HG03460 (cell line): ENCODE measurements at regions not wholly inside any gene's neighbourhood (a gene's known extent, or its start where the extent isn't known, plus 50 kb on each side); places are given as distances from the start of the nearest gene placed in this dataset.

Experiments used
- ATAC-seq: cut with Tn5 transposase; IDR thresholded peaks from one replicate; pipeline ENCODE4 v1.9.1; 2021; ENCODE audit not compliant: unreplicated experiment

DNA sequence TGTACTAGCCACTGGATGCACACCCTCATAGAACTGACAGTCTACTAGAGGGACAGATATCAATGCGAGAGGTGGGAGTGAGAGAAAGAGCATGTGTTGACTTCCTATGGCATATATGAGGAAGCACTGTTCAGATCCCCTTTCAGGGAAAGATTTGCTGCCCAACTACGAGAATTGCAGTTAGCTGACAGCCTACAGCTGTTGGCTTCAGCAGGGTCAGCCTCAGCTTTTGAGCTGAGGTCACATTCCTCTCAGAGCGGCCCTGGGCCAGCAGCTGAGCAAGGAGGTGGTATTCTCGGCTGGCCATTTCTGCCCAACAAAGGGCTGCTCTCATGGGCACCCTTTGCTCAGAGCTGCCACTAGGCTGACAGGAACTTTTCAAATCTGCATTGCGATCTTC is 580.2 kb downstream of the MID1IP1 start:
- no peak for ATAC-seq

DNA sequence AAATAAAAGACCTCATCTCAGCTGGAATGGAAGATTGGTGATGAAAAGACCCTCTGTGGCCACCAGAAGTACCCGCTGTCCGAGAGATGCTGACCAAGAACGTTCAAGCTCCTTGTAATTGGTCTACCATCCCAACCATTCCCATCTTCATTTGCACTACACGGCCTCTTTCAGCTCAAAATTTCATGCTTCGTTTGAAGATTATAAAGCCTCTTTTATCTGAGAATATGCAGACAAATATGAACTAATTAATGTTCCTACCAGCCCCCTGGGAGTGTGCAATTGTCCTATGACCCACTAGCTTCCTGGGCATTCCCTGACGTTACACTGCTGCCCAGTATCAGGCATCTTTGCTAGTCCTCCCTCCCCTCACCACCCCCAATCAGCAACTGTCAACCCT is 583.7 kb downstream of the MID1IP1 start:
- ATAC-seq: no peak

- no peak for ATAC-seq
Observed at GRCh38 chrX:39388730-39389129, 587.5 kb downstream of the MID1IP1 start.

DNA sequence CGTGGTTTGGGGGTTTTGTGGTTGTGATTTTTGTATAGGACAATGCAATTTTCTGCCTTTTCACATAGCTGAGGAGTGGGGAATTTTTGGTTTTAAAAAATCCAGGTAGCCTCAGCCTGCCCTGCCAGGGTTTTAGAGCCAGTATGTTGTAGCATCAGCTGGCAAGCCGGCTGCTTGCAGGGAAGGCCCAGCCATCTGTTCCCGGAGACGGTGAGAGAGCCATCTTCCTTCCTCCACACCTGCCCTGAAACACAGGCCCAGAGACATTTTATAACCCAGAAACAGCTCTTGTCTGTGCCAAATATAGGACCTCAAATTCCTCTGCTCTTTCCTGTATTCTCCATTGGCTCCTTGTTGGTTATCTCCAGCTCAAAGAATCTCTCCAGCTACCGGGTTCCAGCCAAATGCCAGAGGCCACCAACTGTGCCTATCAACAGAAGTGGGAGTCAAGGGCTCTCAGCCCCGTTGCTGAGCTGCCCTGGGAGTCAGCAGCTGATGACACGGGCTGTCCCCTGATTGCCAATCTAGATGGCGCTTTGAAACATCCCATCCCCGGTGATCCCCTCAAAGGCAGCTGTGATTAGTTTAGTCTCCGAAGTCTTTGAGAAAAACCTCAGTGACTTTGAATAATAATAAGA is 595.2 kb downstream of the MID1IP1 start:
- ATAC-seq: no peak

GRCh38 chrX:39397561-39398199 is 596.4 kb downstream of the MID1IP1 start:
- ATAC-seq: no peak

DNA sequence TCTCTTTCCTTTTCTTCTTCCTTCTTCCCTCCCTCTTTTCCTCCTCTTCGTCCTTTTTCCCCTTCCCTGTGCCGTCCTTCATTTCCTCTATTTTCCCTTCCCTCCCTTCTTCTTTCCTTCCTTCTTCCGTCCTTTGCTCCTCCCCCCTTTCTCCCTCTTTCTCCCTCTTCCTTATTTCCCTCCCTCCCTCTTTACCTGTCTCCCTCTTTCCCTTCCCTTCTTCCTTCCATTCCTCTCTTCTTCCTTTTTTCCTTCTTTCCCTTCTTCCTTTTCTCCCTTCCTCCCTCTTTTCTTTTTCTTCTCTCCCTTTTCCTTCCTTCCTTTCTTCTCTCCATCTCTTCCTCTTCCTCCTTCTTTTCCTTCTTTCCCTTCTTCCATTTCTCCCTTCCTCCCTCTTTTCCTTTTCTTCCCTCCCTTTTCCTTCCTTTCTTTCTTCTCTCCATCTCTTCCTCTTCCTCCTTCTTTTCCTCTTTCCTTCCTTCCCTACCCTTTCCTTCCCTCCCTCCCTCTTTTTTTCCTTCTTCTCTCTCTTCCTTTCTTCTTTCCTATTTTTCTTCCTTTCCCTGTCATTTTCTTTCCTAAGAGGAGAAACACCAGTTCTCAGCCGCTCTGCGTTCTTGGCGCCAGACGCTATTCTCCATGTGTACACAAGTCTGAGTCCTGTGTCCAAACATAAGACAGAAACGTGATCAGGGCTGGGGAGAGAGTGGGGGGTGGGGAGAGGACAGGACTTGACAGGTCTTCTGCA is 597.1 kb downstream of the MID1IP1 start:
- ATAC-seq: no peak

DNA sequence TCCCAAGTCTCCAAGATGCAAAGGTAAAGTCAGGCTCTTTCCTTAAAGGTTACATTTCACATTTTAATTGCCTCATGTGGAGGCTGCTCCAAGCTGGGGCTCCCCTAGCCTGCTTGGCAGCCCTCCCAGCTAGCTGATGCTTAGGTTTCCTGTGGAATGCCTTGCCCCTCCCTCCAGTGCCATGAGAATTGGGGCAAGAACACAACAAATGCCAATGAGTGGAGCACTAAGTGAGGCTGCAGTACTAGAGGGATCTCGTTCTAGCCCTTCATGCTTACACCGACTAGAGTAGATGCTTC is 597.7 kb downstream of the MID1IP1 start:
- no peak for ATAC-seq

- ATAC-seq: no peak
Observed at GRCh38 chrX:39399387-39399786, 598.1 kb downstream of the MID1IP1 start.

DNA sequence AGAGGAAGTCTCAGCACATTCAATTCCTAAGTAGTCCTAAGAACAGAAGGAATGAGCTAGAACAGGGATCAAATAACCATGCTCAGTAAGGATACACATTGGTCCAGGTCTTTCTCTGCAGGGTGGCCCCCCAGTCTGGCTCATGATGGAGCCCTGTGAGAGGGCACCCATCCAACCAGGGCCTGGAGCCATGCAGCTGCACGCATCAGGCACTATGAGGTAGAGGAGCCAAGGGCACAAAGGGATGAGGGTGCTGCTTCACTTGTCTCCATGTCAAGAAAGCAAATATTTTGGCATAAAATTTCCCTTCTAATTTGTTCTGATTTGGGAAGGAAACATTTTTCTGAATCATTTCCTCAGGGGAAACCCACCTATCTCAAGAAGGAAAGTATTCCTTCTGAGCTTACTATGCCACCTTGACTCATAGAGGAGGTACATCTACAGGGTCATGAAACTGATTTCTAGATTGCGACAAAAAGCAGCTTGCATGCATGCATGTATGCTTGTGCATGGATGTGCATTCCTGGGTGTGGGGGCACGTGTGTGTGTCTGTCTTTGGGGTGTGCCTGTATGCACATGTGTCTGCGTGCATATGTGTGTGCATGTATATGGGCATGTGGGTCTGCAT is 600.3 kb downstream of the MID1IP1 start:
- no peak for ATAC-seq

GRCh38 chrX:39402158-39402557 is 600.9 kb downstream of the MID1IP1 start:
- no peak for ATAC-seq

- ATAC-seq: no peak
Observed at GRCh38 chrX:39406799-39407198, 605.5 kb downstream of the MID1IP1 start.

DNA sequence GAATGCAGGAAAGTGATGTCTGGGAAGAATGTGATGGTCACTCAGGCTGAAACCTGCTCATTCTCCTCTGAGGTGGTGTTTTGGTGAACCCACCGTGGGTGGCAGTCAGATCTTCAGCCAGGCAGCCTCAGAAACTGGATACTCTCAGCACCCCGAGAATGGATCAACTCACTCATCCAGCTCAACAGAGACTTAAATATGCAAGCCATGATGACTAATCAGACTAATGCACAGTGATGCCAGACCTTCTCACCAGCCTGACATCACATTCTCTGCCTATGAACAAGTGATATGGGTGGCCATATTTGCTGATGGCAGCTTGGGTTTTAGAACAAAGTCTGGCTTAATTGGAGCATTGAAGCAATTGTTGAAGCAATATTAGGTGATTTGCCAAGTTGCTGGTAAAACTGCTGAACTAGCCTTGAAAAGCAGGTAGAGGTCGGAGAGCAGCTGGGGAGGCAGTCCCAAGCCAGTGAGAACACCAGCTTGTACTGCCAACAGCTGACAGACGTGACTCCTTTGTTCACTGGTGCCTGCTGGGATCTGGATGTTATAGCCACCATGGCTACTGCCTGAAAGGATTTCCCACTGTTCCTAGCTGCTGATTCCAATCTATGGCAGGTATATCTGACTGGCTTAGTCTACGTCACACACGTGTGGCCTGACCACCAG is 608.1 kb downstream of the MID1IP1 start:
- ATAC-seq: no peak

- ATAC-seq: no peak
Observed at GRCh38 chrX:39414290-39414854, 613.1 kb downstream of the MID1IP1 start.

DNA sequence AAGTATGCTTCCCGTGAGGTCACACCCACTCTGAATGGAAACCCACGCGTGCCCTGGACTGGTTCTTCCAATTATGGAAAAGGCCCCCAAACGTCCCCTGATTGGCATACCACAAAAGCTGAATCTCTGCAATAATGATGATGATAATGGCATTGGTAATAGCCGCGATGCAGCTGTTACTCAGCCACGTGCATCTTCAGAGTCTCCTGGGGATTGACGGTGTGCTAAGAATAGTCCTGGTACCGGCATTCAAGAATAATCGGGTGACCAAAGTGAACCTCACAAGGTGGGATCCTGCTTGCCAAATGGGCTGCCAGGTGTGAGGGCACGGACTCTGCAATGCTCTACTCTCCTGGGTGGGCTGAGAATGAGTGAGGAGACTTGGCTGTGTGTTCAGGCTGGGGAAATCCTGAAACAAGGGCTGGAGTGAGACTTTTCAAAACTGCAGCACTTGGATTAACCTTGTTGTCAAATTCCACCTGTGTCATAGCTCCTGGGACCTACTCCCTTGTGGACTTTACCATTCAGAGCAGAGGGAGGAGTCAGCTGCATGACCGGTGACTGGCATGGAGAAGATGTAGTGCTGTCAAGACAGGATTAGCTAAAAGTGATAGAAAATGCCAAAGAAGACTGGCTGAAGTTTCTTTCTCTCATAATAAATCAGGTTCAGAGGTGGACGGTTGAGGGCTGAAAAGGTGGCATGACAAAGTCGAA is 615.4 kb downstream of the MID1IP1 start:
- ATAC-seq: no peak

DNA sequence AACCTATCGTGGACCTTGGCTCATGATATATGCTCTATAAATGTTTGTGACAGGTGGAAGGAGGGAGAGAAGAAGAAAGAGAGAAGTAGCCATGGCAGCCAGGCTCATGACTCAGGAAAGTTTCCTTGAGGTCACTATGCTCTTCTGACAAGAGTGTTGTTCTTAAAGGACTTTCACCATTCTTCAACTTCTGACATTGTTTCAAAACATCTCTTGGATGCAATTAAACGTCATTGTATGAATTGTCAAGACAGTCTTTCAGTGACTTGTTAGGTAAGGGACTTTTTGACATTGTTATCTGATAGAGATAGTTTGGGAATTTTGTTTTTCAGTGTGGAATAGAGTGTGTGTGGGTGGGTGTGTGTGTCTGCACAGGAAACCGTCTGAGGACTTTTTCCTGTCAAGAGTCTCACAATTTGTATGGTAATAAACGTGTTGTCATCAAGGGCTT is 617.0 kb downstream of the MID1IP1 start:
- ATAC-seq: no peak

DNA sequence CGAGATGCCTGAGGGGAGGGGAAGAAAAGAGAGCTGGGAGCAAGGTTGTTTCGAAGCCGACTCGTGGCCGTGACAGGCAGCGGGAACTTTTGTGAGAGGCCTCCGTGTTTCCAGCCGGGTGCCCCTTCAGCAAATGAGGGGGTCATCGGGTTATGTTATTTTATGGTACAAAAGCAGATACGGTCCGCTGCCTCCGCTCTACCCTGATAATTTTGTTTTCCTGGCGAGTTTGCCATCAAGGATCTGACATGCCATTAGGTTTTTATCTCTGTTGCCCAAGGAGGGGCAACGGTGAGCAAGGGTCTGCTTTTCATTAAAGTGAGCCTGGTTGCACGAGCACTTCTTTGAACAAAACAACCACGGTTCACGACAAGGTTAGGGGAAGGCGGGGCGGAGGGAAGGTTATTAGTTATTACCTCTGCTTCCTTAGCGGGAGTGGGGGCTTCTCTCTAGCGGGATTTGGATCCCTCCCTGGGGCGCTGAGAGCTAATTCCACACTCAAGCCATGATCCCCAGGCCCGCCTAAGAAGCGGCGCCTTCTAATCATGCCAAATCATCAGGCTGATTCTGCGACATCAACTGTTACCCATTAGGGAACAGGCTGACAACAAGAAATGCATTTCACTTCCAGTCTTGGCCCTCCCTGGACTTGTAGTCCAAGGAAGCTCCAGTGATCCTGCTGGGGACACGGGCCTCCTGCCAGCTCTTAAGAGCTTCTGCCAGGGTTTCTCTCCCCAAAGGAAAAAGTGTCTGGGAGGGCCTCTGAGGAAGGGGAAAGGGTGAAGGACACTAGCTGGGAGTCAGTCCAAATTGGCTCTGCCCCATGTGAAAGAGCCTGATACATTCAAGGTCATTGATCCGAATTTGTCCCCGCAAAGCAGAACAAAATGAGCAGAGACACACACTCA is 617.7 kb downstream of the MID1IP1 start:
- no peak for ATAC-seq

- no peak for ATAC-seq
Observed at GRCh38 chrX:39421006-39421405, 619.7 kb downstream of the MID1IP1 start.

DNA sequence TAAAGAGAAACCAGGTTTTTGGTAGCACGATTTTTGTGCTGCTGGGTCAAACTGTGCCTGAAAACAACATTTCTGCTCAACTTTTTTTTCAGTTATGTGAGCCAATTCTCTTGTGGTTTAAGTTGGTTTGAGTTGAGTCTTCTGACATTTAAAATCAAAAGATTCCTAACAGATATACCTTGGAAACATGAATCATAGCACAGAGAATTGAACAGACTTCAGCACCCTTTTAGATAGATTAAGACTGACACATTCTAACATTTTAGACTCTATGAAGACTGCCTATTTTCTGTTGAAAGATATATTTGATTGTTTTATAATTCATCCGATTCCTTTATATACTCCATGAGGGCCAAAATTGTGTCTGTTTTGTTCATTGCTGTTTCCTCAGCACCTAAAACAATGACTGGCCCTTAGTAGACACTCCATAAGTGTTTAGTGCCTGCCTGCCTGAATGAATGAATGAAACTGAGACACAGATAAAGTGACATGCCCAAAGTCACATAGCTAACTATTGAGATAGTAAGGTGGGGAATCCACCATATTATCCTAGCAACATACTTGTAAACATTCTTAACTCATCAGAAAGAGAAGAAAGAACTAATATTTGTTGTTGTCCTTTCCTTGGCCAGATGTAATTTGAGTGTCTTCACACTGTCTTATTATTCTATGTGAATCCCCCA is 624.0 kb downstream of the MID1IP1 start:
- ATAC-seq: no peak

GRCh38 chrX:39426101-39426500 is 624.8 kb downstream of the MID1IP1 start:
- ATAC-seq: no peak
